ENCODE measurements at regions not wholly inside any gene's neighbourhood (a gene's known extent, or its start where the extent isn't known, plus 50 kb on each side); places are given as distances from the start of the nearest gene placed in this dataset.

- H3K79me2 ChIP-seq (ENCODE audit: insufficient read depth, low read length), result no peaks in the 10 kb centered on the region
- H2AFZ ChIP-seq (ENCODE audit: low read depth, low read length, severe bottlenecking), result no peak overlapping the region
- H3F3A ChIP-seq (ENCODE audit: insufficient read depth), result no peaks in the 10 kb centered on the region
- H3K4me2 ChIP-seq (ENCODE audit: low read depth, low read length, poor library complexity, severe bottlenecking), result no peak overlapping the region
- H3K27ac ChIP-seq (ENCODE audit: low read depth, low read length), result no peak overlapping the region
- no peaks in the 10 kb centered on the region for H3K9me3 ChIP-seq (ENCODE audit: insufficient read depth, low read length)
- no peaks in the 10 kb centered on the region for H4K20me1 ChIP-seq (ENCODE audit: low read depth, low read length)
- TF ChIP-seq EZH2phosphoT487 (conservative IDR thresholded peaks at IDR 0.05; ENCODE audit: low read length) (no peak), CTCF (IDR thresholded peaks at IDR 0.05; ENCODE audit: insufficient read depth, low read length, poor library complexity, severe bottlenecking) (no peak)
- no peak overlapping the region for H3K9ac ChIP-seq (ENCODE audit: low read length)
- H3K9me2 ChIP-seq (replicated peaks; ENCODE audit: insufficient read depth, low read length), result no peaks in the 10 kb centered on the region
- H3K27me3 ChIP-seq (ENCODE audit: low read length), result no peaks in the 10 kb centered on the region
- no peaks in the 10 kb centered on the region for H3K36me3 ChIP-seq (ENCODE audit: low read length)
- H3K4me3 ChIP-seq (ENCODE audit: insufficient read depth, low read length, poor library complexity, severe bottlenecking), result no peak overlapping the region
These were observed 123.6 kb upstream of the LRFN2 start for GRCh38 chr6:40710626-40711330.

- Histone ChIP-seq H3K36me3 (ENCODE audit: low read length) (no peaks in the 10 kb centered on the region), H3K9me2 (replicated peaks; ENCODE audit: insufficient read depth, low read length) (no peaks in the 10 kb centered on the region), H3K9me3 (ENCODE audit: insufficient read depth, low read length) (no peaks in the 10 kb centered on the region), H3F3A (ENCODE audit: insufficient read depth) (no peaks in the 10 kb centered on the region), H3K27me3 (ENCODE audit: low read length) (no peaks in the 10 kb centered on the region), H2AFZ (ENCODE audit: low read depth, low read length, severe bottlenecking) (no peak overlapping the region), H4K20me1 (ENCODE audit: low read depth, low read length) (no peaks in the 10 kb centered on the region), H3K9ac (ENCODE audit: low read length) (no peak overlapping the region), H3K79me2 (ENCODE audit: insufficient read depth, low read length) (no peaks in the 10 kb centered on the region), H3K27ac (ENCODE audit: low read depth, low read length) (no peak overlapping the region), H3K4me2 (ENCODE audit: low read depth, low read length, poor library complexity, severe bottlenecking) (no peak overlapping the region), H3K4me3 (ENCODE audit: insufficient read depth, low read length, poor library complexity, severe bottlenecking) (no peak overlapping the region)
- TF ChIP-seq CTCF (IDR thresholded peaks at IDR 0.05; ENCODE audit: insufficient read depth, low read length, poor library complexity, severe bottlenecking), result no peak
- TF ChIP-seq EZH2phosphoT487 (conservative IDR thresholded peaks at IDR 0.05; ENCODE audit: low read length), result no peak
These were observed 120.9 kb upstream of the LRFN2 start for GRCh38 chr6:40708049-40708448.

- Histone ChIP-seq H4K20me1 (ENCODE audit: low read depth, low read length) (no peaks in the 10 kb centered on the region), H2AFZ (ENCODE audit: low read depth, low read length, severe bottlenecking) (no peak overlapping the region), H3K79me2 (ENCODE audit: insufficient read depth, low read length) (no peaks in the 10 kb centered on the region), H3K9me3 (ENCODE audit: insufficient read depth, low read length) (no peaks in the 10 kb centered on the region), H3K4me3 (ENCODE audit: insufficient read depth, low read length, poor library complexity, severe bottlenecking) (no peak overlapping the region), H3K9me2 (replicated peaks; ENCODE audit: insufficient read depth, low read length) (no peaks in the 10 kb centered on the region), H3F3A (ENCODE audit: insufficient read depth) (no peaks in the 10 kb centered on the region), H3K27me3 (ENCODE audit: low read length) (no peaks in the 10 kb centered on the region), H3K27ac (ENCODE audit: low read depth, low read length) (no peak overlapping the region), H3K4me2 (ENCODE audit: low read depth, low read length, poor library complexity, severe bottlenecking) (no peak overlapping the region), H3K9ac (ENCODE audit: low read length) (no peak overlapping the region), H3K36me3 (ENCODE audit: low read length) (no peaks in the 10 kb centered on the region)
- no peak for TF ChIP-seq CTCF (IDR thresholded peaks at IDR 0.05; ENCODE audit: insufficient read depth, low read length, poor library complexity, severe bottlenecking)
- TF ChIP-seq EZH2phosphoT487 (conservative IDR thresholded peaks at IDR 0.05; ENCODE audit: low read length), result no peak
These were observed 119.0 kb upstream of the LRFN2 start for GRCh38 chr6:40706178-40706577.
